Activated naive CD8-positive, alpha-beta T cell treated with anti-CD3 and anti-CD28 coated beads, Interleukin-2, amount 10 ng/mL, durations not matched to agents 7 days and 5 days (primary cell): ENCODE measurements at regions not wholly inside any gene's neighbourhood (a gene's known extent, or its start where the extent isn't known, plus 50 kb on each side); places are given as distances from the start of the nearest gene placed in this dataset.
A peak's percentile ranks its signal among the peaks of the same experiment; 100 is the strongest.

Source experiments
- ATAC-seq: fragments of 150-1000 bp; cut with Tn5 transposase; one replicate; pipeline ENCODE4 v1.10.0; 2021; ENCODE audit warnings: low read depth, moderate library complexity
- POLR2A ChIA-PET: fragments of 350-600 bp; sonication (Branson Sonifier 250); formaldehyde crosslinking; loops from one replicate; lab custom pipeline; 2021; ENCODE audit warnings: antibody characterized with exemption; lab: Charles Lee
- DNase-seq: peaks from one replicate; pipeline ENCODE4 v3.0.0; 2021
- H3K27ac Mint-ChIP-seq: one replicate; pipeline ENCODE4 v1.8.0; 2022; ENCODE audit warnings: mild to moderate bottlenecking, mixed read lengths
- H3K27me3 Mint-ChIP-seq: one replicate; pipeline ENCODE4 v1.8.0; 2022; ENCODE audit warnings: mild to moderate bottlenecking, moderate library complexity, mixed read lengths
- H3K36me3 Mint-ChIP-seq: one replicate; pipeline ENCODE4 v1.8.0; 2021; ENCODE audit warnings: mild to moderate bottlenecking, mixed read lengths
- H3K4me1 Mint-ChIP-seq: one replicate; pipeline ENCODE4 v1.8.0; 2021; ENCODE audit warnings: mixed read lengths
- H3K4me3 Mint-ChIP-seq: one replicate; pipeline ENCODE4 v1.8.0; 2022; ENCODE audit warnings: mild to moderate bottlenecking, moderate library complexity, mixed read lengths
- H3K9me3 Mint-ChIP-seq: one replicate; pipeline ENCODE4 v1.8.0; 2021; ENCODE audit warnings: mixed read lengths

DNA sequence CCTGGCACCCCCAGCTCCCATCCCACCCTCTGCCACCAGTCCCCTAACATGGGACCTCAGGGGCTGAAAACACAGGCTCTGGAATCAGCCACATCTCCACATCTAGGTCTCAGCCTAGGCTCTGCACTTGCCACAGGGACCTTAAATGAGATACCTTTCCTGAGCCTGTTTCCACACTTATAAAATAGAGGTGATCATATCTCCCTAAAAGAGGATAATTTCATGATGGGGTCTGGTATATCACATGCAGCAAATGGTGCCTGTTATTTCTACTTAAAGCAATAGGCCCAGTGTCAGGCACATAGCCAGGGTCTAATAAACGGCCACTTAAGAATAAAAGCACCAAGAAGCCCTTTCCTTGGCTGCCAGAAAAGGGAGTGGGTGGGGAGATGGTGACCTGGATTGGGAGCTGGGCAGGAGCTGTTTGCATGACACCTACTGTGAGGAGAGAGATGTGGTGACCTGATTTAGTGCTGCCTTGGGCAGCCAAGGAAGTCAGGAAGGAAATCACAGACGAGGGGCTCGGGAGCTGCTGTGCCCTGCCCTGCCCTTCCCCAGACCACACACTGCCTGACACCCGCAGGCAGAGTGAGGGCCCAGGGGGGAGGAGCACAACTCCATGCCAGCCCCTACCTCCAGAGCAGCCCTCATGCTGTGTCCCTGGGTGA, 71.2 kb downstream of the IRF2BPL start:
- Mint-ChIP-seq H3K4me1 (peaks cover 71% of the 10 kb centered on the region), H3K27me3 (no peaks in the 10 kb centered on the region), H3K27ac (peak overlapping the region; percentile 96), H3K9me3 (no peaks in the 10 kb centered on the region), H3K36me3 (no peaks in the 10 kb centered on the region), H3K4me3 (peak overlapping the region; percentile 86)
- POLR2A ChIA-PET = interaction anchor here (1.0 to 3.3 kb wide), 9 partner anchors 10 to 83 kb away, joined by 4 to 32 read pairs (median 6); partner anchors contain the start of gene IRF2BPL
- ATAC-seq (no peak), DNase-seq (peak; percentile 46)

DNA sequence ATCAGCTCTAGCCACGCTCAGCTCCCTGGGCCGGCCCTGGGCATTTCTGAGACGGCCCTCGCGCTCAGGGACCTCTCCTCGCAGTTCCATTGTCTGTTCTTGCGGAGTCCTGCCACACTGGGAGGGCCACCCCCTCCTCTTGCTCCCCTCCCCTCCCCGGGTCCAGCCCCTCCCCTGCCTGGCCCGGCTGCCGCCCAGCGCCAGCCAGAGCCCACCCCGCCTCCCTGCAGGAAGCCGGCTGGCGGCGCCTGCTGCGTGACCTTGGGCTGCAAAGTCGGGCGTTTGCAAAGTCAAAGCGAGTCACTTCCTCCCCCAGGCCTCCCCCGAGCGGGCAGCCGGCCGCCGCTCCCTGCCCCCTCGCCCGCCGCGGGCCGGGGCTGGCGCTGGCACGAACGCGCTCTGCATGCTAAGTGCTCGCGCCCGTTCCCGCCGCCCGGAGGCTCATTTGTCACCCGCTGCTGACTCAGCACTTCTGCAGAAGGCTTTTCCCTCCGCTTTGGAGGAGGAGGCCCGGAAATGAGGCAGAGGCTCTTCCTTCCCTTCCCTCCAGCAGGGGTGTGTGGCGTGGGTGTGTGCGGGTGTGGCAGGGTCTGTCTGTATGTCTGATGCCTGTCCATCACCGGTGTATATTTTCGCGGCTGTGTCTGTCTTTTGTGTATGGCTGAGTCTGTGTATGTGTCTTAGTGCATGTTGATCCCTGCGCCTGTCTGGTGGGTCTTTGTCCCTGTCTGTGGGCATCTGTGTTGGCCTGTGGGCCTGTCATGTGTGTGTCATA, 72.0 kb downstream of the IRF2BPL start:
- Mint-ChIP-seq H3K9me3 (no peaks in the 10 kb centered on the region), H3K4me3 (peak overlapping the region; percentile 86), H3K27ac (peak overlapping the region; percentile 96), H3K4me1 (peaks cover 65% of the 10 kb centered on the region), H3K27me3 (no peaks in the 10 kb centered on the region), H3K36me3 (peaks cover 1% of the 10 kb centered on the region)
- POLR2A ChIA-PET = interaction anchor here (0.6 to 3.5 kb wide), 26 partner anchors 8 to 142 kb away, joined by 3 to 32 read pairs (median 6); partner anchors contain the start of genes CIPC and IRF2BPL
- DNase-seq (peak; percentile 90), ATAC-seq (peak; percentile 62)

DNA sequence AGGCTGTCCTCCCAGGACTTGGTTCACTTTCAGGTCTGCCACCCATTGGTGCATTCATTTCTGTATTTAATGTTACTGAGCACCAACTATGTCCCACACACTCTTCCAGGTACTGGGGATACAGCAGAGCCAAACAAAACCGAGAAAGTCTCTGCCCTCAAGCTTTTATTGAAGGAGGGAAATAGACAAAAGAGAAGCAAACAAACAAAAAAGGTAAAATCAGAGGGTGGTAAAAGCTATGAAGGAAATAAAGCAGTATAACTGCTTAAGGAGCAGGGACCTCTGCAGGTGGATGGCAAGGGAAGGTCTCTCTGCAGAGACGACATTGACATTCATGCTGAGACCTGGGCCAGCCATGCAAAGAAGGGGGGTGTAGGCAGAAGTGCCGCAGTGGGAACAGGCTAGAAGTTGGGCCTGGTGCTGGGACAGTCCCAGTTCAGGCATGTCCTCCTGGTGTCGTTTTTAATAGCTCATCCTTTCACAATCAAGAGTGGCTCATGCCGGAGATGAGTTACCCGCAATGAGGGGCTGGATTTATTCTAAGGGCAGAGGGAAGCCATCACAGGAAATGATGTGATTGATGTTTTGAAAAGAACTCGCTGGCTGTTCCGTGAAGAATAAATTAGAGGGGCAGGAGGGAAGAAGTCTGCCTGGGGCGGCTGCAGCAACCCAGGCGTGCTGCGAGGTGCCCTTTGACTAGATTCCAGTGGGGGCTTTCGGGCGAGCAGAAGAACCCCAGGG, 72.8 kb downstream of the IRF2BPL start:
- POLR2A ChIA-PET = interaction anchor here (0.6 to 3.5 kb wide), 28 partner anchors 8 to 143 kb away, joined by 3 to 32 read pairs (median 5); partner anchors contain the start of genes CIPC and IRF2BPL
- H3K27ac Mint-ChIP-seq = peak overlapping the region; percentile 96
- peaks cover 3% of the 10 kb centered on the region for H3K36me3 Mint-ChIP-seq
- peak; percentile 53 for ATAC-seq
- H3K27me3 Mint-ChIP-seq = no peaks in the 10 kb centered on the region
- peak; percentile 60 for DNase-seq
- H3K9me3 Mint-ChIP-seq = no peaks in the 10 kb centered on the region
- H3K4me3 Mint-ChIP-seq = peak overlapping the region; percentile 86
- peaks cover 64% of the 10 kb centered on the region for H3K4me1 Mint-ChIP-seq

DNA sequence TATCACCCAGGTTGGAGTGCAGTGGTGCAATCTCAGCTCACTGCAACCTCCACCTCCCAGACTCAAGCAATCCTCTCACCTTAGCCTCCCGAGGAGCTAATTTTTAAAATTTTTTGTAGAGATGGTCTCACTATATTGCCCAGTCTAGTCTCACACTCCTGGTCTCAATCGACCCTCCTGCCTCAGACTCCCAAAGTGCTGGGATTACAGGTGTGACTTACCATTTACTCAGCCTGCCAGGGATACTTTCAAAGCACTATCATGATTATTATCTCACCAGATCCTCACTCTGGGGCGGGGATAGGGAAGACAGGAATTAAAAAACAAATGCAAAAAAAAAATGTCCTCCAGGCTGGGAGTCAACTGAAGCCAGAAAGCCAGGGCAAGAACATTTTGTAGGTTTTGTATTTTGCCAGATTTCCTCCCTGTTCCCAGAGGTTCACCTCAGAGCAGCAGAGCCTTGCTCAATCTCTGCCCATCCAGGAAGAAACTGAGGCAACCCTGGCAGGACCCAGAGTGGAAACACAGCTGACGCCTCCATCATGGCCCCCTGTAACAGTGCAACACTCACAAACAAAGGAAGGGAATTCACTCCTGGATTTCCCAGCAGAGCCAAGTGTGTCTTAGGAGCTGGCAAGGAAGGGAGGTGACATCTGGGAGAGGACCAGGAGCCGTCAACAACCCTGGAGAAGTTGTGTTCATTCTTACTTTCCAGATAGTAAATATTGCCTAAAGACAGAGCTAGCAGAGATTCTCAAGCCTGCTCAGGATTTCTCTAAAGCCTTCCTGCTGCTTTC, 73.9 kb downstream of the IRF2BPL start:
- H3K27me3 Mint-ChIP-seq = no peaks in the 10 kb centered on the region
- POLR2A ChIA-PET = interaction anchor here (1.2 to 4.2 kb wide), 14 partner anchors 8 to 86 kb away, joined by 3 to 37 read pairs (median 11); partner anchors contain the start of gene IRF2BPL
- peaks cover 62% of the 10 kb centered on the region for H3K4me1 Mint-ChIP-seq
- H3K4me3 Mint-ChIP-seq = peak overlapping the region; percentile 39
- H3K36me3 Mint-ChIP-seq = peaks cover 3% of the 10 kb centered on the region
- H3K9me3 Mint-ChIP-seq = no peaks in the 10 kb centered on the region
- H3K27ac Mint-ChIP-seq = peak overlapping the region; percentile 96
- no peak for ATAC-seq
- no peak for DNase-seq

DNA sequence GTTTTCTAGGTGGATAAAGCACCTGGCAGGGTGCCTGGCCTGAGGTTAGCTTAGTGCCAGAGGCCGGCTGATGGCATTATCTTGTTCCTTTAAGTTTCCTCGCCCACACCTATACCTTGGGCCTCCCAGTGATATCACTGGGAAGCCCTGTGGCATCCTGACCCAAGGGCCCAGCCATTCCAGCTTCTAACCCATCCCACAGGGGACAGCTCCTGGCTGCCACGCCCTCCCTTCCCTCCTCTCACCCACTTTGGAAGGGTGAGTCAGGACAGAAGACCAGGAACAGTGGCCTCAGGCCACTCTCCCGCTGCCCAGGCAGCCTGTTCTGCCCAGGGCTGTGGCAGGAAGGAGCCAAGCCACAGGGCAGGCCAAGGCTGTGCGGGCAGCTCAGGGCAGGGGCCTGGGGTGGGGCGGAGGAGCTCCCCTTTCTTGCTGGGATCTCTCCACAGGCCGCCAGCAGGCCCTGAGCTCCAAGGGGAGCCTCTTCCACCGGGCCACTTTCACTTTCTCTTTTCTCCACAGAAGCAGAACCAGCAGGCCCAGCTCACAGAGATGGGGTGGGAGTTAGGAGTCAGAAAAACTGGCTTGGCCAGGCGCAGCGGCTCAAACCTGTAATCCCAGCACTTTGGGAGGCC, 75.1 kb downstream of the IRF2BPL start:
- POLR2A ChIA-PET = interaction anchor here (0.6 to 4.2 kb wide), 16 partner anchors 9 to 87 kb away, joined by 3 to 37 read pairs (median 4); no protein-coding TSS in a partner anchor
- Mint-ChIP-seq H3K27me3 (no peaks in the 10 kb centered on the region), H3K27ac (peak overlapping the region; percentile 86), H3K4me3 (peak overlapping the region; percentile 75), H3K4me1 (peaks cover 55% of the 10 kb centered on the region), H3K36me3 (peaks cover 3% of the 10 kb centered on the region), H3K9me3 (no peaks in the 10 kb centered on the region)
- ATAC-seq (peak; percentile 23), DNase-seq (peak; percentile 62)

DNA sequence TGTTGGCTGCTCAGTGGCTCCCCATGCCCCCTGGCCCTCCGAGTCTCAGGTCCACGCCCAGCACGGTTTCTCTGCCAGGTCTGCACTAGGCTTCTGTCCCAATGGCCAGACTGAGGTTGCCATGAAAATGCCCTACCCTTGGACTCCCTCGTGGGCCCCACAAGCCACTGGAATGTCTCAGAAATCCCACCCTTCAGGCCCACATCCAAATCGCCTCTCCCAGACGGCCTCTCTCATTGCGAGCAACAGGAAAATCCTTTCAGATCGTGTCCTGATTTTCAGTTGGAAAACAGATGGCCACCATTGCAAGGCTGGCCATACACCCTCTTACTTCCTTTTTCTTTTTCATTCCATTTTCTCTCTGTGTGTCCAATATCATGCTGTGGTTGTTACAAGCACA, 77.3 kb downstream of the IRF2BPL start:
- peaks cover 56% of the 10 kb centered on the region for H3K4me1 Mint-ChIP-seq
- H3K27ac Mint-ChIP-seq = peak overlapping the region; percentile 79
- POLR2A ChIA-PET = interaction anchor here (3.0 to 4.2 kb wide), 3 partner anchors 11 to 90 kb away, joined by 17 to 37 read pairs (median 24); no protein-coding TSS in a partner anchor
- no peaks in the 10 kb centered on the region for H3K9me3 Mint-ChIP-seq
- H3K36me3 Mint-ChIP-seq = peaks cover 3% of the 10 kb centered on the region
- DNase-seq (no peak), ATAC-seq (no peak)
- H3K27me3 Mint-ChIP-seq = no peaks in the 10 kb centered on the region
- H3K4me3 Mint-ChIP-seq = no peak overlapping the region

DNA sequence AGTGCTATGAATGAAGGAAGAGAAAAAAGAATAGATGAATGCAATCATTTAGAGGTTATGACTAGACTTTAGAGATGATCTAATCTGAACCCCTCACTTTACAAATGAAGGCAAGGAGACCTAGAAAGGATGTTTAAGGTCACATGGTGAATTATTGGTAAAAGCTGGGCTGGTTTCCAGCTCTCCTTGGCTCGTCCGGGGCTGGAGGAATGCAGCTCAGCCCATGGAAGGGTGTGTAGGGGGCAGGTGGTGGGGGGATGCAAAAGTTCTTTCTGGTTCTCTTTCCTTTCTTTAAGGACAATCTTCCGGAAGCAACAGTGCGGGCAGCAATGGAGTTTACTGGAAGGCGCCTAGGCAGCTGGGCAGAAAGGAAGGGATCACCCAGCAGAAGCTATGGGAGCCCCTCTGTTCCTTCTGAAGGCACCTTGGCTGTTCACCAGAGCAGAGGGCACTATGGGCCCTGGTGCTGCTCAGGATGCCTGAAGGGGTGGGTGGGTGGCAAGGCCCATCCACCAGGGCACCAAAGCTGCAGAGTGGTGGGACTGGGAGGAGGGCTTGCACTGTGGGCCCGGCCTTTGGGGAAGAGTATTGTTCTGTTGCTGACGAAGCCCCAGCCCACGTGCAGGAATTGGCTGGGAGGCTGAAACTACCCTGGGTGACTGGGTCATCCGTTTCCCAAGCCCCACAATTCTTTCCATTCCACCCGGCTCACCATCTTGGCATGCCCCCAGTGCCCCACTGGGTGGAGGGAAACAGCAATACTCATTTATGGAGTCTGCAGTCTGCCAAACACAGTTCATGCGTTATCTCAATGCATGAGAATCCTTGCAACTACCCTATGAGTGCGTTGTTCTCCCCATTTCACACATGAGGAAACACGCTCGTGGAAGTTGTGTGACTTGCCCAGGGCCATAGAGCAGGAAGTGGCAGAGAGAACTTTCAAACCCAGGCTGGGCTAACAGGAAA, 78.2 kb downstream of the IRF2BPL start:
- Mint-ChIP-seq H3K9me3 (no peaks in the 10 kb centered on the region), H3K27ac (peak overlapping the region; percentile 46), H3K27me3 (no peaks in the 10 kb centered on the region), H3K36me3 (peaks cover 3% of the 10 kb centered on the region), H3K4me3 (no peak overlapping the region), H3K4me1 (peaks cover 48% of the 10 kb centered on the region)
- DNase-seq = no peak
- POLR2A ChIA-PET = interaction anchor here (0.6 to 4.2 kb wide), 6 partner anchors 16 to 224 kb away, joined by 3 to 24 read pairs (median 6); no protein-coding TSS in a partner anchor
- no peak for ATAC-seq

DNA sequence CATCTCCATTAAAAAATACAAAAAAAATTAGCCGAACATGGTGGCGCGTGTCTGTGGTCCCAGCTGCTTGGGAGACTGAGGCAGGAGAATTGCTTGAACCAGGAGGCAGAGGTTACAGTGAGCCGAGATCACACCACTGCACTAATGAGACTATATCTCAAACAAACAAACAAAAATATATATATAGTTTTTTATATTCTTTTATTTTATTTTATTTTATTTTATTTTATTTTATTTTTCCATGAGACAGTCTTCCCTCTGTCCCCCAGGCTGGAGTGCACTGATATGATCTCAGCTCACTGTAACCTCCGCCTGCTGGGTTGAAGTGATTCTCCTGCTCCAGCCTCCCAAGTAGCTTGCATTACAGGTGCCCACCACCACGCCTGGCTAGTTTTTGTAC, 79.5 kb downstream of the IRF2BPL start:
- ATAC-seq (no peak), DNase-seq (no peak)
- Mint-ChIP-seq H3K4me3 (no peak overlapping the region), H3K27me3 (no peaks in the 10 kb centered on the region), H3K4me1 (peaks cover 40% of the 10 kb centered on the region), H3K36me3 (peaks cover 3% of the 10 kb centered on the region), H3K27ac (peak overlapping the region; percentile 52), H3K9me3 (no peaks in the 10 kb centered on the region)
- POLR2A ChIA-PET = interaction anchor here (0.7 to 2.5 kb wide), 3 partner anchors 13 to 19 kb away, joined by 4 to 14 read pairs (median 5); no protein-coding TSS in a partner anchor

DNA sequence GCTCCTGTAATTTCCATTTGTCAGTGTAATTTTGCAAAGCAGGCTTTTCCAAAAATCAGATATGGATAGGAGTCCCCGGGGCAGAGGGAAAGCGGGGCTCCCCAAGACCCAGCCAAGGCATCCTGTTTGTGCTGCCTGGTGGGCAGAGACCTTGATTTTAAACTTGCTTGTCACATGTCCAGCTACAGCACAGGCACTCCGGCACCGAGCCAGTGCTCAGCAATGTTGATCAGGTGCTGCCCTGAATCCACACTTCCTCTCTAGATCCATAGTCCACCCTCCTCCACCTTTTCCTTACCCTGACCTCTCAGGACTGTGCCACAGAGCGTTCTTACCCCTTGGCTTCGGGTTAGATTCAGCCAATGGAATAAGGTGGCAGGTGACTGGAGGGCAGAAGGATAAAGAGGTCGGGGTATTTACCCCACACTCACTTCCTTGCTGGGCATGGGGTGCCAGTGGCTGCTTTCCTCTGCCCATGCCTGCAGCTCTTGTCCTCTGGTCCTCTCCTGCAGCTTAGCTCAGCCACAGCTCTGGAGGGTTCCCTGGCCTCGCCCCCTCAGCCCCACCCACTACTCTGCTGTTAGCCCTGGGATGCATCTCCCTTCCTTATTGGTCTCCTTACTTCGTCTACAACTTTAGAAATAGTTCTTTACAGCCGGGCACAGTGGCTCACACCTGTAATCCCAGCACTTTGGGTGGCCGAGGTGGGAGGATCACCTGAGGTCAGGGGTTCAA, 80.1 kb downstream of the IRF2BPL start:
- DNase-seq = no peak
- Mint-ChIP-seq H3K4me1 (peaks cover 36% of the 10 kb centered on the region), H3K9me3 (no peaks in the 10 kb centered on the region), H3K4me3 (no peak overlapping the region), H3K36me3 (peaks cover 3% of the 10 kb centered on the region), H3K27me3 (no peaks in the 10 kb centered on the region), H3K27ac (peak overlapping the region; percentile 52)
- POLR2A ChIA-PET = interaction anchor here (0.7 to 2.5 kb wide), 8 partner anchors 8 to 79 kb away, joined by 3 to 14 read pairs (median 7); no protein-coding TSS in a partner anchor
- ATAC-seq = no peak

DNA sequence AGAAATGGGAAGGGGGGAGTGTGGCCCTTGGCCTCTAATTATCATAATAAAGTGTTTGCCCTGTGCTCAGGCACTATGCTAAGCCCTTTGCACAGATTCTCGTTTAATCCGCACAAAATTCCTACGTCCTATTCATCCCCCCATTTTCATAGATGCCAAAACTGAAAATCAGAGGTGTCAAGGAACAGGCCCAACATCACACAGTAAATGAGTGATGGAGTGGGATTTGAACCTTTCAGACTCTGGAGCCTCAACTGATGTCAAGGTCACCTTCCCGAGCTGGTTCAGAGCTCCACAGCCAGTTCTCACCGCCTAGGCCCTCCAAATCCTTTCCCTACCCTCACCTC, 80.7 kb downstream of the IRF2BPL start:
- Mint-ChIP-seq H3K27ac (no peak overlapping the region), H3K27me3 (no peaks in the 10 kb centered on the region), H3K9me3 (no peaks in the 10 kb centered on the region), H3K4me3 (peak overlapping the region; percentile 49), H3K4me1 (peaks cover 37% of the 10 kb centered on the region), H3K36me3 (peaks cover 3% of the 10 kb centered on the region)
- POLR2A ChIA-PET = interaction anchor here (1.1 to 2.5 kb wide), 9 partner anchors 8 to 82 kb away, joined by 3 to 14 read pairs (median 6); no protein-coding TSS in a partner anchor
- ATAC-seq = no peak
- DNase-seq = no peak
